Activated CD8-positive, alpha-beta memory T cell treated with anti-CD3 and anti-CD28 coated beads, Interleukin-2, amount 50 U/mL, for 4 hours (primary cell): ENCODE measurements at regions not wholly inside any gene's neighbourhood (a gene's known extent, or its start where the extent isn't known, plus 50 kb on each side); places are given as distances from the start of the nearest gene placed in this dataset.
A peak's percentile ranks its signal among the peaks of the same experiment; 100 is the strongest.
"Not testable (repeated sequence)": the region's sequence is repeated elsewhere in the genome, so short reads cannot be mapped to it uniquely, and the experiment has no call there.

Experiments
- DNase-seq: peaks from one replicate; pipeline ENCODE4 v3.0.0-alpha.2; 2020

DNA sequence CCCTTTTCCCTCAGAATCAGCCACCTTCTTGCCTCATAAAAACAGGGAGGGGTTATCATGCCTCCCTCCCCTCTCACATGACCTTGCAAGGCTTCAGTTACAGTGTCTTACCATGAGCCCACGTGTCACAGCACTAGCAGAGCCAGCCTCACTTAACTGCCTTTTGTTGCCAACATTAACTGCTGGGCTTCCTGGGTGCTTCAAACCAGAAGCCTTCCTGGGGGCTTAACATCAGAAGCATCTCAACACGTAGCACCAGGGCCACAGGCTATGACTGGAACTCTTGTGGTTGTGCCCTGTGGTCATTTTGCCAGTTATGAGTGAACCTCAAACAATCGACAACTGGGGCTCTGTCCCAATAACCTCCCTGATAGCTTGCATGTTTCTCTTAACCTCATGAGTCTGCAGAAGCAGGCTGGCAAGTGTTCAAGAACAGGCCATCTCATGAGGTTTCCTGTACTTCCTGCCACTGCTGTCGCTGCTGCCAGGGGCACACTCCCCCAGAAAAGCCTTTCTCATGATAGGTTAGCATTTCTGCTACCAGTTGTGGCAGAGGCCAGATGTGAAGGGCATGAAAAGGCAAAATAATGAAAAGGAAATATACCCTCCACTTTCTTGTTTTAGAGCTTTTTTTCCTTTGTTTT is 132.2 kb downstream of the GLUL start:
- DNase-seq = peak; percentile 32

DNA sequence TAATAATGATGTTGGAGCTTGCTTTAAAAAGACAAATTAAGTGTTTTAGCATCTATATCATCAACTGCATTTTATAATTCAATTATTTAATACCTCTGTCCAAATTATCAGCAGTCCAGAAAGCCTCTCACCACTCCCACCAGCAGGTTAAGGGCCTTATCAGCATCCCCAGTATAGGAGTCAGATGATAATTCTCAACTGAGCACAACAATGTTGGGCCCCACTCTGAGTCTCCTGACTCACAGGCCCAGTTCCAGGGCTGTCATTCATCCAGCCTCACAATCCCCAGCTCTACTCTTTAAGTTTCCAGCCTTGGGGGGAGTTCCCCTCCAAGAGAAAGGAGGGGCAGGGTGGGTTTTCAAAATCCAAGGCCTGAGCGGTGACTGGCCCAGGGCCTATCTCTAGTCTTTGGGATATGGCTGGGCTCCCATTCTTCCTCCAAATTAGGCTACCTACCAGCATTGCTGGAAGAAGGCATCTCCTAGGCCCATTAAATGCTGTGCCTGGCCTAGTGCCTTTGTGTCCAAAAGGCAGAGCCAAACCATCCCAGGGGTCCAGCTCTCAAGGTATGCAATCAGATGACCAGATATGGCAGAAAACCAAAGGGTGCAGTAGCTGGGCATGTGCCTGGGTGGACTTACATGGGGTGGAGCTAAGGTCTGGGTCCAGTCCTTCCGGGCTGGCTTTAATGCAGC is 134.1 kb downstream of the GLUL start:
- DNase-seq = no peak

DNA sequence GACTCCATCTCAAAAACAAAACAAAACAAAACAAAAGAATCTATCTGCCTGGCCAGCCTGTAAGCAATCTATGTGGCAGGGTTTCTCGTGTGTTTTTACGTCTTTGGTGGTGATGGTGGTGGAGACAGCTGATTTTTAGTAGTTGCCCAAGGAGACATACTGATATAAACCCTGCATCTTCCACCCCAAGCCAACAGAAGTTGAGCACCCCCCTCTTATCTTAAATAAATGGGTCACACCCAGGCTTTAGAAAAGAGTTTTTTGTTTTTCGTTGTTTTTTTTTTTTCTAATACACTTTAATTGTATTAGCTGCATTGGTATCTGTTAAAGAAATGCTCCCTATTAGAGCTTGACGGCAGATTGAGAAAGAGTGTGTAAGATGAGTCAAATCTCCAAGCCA is 134.7 kb downstream of the GLUL start:
- no peak for DNase-seq

DNA sequence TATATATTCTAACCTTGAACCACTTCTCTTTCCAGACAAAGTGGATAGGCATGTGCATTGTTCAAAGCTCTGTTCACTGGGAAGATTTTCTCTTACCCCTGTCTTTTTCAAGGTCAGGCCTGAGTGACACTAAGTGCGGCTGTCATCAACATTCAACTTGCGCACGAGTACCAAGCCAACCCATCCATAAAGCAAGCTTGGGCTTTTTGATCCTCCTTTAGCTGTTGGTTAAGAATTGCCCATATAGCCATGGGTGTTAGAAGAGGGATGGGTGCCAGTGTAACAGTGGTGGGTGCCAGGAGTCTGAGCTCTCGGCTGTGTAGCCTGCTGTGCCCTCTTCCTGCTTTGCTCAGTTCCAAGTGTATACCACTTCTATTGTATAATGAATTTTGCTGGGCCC is 136.1 kb downstream of the GLUL start:
- no peak for DNase-seq

DNA sequence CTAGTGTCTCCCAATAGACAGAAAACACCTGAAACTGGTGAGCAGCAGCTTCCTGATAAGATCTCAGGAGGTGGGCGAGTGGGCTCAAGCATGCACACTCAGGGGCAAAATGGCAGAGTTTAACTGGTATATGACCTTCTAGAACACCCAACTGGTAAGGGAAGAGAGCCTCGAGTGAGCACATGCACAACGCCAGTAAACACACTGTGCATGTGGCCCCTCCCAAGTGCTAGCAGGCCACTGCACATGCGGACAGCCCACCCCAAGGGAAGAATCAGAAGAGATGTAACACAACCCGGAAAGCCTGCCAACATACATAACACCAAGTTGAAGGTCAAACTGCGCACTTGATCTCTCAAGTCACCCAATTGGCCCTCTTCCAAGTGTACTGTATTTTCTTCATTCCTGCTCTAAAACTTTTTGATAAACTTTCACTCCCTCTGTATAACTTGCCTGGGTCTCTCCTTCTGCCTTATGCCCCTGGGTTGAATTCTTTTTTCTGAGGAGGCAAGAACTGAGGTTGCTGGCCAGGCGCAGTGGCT is 138.2 kb downstream of the GLUL start:
- no peak for DNase-seq

DNA sequence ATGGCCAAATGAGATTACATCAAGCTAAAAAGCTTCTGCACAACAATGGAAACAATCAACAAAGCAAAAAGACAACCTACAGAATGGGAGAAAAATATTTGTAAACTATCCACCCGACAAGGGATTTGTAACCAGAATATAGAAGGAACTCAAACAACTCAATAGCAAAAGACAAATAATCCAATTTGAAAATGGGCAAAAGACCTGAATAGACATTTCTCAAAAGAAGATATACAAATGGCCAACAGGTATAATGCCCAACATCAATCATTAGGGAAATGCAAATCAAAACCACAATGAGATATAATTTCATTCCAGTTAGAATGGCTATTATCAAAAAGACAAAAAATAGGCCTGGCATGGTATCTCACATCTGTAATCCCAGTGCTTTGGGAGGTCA is 140.0 kb downstream of the GLUL start:
- DNase-seq = no peak

DNA sequence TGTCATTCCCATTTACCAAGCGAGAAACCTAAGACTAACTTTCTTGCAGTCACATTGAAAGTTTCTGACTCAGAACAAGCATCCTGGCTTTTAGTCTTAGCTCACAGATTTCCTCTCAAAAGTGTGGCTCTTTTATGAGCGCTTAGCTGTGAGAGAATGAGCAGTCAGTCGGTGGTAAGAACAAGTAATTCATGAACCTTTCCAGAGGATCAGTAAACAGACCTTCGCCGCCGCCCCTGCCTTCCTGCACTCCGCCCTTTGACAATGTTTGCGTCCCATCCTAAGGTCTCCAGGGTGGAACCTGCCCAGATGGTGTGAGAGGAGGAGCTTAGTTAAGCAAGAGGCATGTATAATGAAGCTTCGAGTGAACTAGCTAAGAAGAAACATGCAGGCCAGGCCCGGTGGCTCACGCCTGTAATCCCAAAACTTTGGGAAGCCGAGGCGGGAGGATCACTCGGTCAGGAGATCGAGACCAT is 142.4 kb downstream of the GLUL start:
- DNase-seq = no peak

DNA sequence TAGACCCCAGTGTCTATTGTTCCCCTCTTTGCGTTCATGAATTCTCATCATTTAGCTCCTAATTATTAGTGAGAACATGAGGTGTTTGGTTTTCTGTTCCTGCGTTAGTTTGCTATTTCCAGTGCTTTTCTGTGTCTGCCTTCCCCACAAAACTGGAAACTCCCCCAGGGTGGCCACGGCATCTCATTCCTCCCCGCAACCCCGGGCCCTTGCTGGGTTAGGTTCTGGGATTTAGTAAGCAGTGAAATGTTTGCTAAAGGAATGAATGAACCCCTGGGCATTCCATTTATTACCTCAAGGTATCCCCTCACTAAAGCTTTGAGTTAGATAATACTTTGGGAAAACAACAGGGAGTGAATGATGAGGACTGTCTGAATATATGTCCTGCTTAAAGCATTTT is 142.9 kb downstream of the GLUL start:
- DNase-seq = no peak

DNA sequence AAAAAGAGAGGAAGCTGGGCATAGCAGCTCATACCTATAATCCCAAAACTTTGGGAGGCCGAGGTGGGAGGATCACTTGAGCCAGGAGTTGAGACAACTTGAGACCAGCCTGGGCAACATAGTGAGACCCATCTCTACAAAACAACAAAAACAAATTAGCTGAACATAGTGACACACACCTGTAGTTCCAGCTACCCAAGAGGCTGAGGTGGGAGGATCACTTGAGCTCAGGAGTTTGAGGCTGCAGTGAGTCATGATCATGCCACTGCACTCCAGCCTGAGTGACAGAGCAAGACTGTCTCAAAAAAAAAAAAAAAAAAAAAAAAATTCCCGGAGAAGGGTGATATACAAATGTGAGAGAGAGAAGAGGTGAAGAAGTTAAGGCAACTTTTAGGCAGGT is 143.8 kb downstream of the GLUL start:
- not testable (repeated sequence) for DNase-seq

DNA sequence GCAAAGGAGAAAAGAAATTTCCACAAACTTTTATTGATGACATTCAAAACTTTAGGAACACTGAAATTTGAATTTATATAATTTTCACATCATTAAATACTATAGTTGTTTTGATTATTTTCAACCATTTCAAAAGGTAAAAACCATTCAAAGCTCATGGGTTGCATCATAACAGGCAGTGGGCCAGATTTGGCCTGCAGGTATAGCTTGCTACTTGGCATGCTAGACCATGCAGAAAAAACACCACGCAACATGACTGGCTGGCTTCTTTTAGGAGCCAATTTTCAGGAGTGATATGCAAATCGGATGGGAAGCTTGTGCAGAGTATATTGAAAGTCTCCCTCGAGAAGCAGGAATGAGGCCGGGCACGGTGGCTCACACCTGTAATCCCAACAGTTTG is 144.8 kb downstream of the GLUL start:
- DNase-seq = no peak

DNA sequence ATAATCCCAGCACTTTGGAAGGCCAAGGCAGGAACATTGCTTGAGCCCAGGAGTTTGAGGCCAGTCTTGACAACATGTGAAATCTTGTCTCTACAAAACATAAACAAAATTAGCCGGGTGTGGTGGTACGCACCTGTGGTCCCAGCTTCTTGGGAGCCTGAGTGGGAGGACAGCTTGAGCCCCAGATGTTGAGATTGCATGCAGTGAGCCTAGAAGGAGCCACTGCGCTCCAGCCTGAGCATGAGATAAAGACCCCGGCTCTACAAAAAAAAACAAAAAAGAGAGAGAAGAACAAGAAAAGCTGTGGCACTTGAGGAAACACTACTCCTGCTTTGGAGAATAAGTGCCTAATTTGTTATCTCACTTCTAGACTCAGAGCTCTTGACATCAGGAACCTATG is 146.6 kb downstream of the GLUL start:
- DNase-seq = no peak

DNA sequence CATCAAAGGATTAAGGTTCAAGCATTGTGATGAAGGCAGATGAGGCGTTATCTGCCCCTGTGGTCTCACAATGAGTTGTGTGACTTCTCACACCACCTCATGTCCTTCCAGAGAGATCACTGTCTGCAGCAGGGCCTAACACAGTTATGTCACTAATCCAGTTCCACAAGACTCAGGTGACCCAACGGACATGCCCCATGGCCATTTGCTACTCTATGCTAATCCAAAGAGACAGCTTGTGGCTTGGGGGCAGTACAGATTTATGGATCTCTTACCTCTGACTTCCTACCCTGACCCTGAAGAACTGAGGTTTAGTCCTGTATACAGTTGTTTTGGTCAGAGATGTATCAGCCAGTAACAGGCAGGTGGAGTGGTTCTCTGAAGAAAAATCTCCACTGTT is 147.1 kb downstream of the GLUL start:
- DNase-seq = no peak

DNA sequence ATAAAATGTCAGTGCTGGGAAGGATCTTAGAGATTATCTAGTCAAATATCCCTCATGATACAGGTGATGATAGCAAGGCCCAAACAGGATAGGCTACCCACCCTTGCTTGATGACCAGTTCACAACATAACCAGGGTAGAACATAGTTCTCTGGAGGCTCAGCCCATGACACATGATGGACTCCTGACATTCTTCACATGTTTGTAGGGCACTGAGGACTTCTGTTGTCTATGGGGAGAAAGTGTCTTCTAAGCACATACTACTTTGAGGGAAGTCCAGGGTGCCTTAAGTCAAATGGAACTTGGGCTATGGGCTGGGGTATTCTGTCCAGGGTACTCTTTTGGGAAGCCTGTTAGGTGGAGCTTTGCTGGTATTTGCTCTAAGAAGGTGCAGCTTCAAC is 148.9 kb downstream of the GLUL start:
- DNase-seq = no peak

DNA sequence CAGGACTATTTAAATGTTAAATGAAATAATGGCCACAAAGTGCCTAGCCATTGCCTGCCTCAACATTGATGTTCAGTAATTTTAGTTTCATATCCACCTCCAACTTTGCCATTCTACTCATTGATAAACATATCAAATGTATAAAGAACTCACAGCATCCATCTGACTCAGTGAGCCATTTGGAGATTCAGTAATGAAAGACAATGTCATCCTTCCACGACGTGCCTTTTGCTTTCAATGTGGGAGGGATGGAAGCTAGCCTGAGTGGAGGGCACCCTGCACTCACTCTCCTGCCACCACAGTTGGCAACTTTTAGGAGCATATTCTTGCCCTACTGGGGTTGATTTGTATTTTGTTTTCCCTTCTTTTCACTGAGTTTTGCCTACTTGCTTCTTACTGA is 151.5 kb downstream of the GLUL start:
- no peak for DNase-seq

DNA sequence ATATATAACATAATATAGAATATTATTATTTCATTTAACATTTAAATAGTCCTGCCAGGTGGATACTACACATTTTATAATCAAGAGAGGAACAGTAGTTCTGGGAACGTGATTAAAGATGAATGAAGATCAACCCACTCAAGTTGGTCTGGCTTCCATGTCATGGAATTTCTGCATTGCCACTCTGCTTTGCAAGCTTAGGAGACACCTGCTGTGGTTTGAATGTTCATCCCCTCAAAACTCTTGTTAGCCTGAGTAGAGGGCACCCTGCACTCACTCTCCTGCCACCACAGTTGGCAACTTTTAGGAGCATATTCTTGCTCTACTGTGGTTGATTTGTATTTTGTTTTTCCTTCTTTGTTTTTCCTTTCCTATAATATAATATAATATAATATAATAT is 153.2 kb downstream of the GLUL start:
- DNase-seq = no peak

DNA sequence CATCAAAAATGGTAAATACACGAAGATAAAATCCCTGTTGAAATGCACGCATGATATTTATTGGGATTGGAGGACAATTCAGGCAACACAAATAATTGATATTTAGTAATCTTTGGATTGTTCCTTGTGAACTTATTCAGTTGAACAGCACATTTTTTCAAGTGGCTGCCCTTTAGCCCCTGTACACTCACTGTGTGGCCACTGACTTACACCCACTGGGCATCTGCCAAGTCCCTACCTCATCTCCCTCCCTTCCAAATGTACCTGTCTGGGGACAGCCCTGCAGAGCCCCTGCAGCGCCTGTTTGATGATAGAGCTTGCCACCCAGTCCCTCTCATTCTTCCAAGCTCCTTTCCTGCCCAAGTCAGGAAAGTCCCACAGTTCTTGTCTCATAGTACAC is 154.3 kb downstream of the GLUL start:
- no peak for DNase-seq

DNA sequence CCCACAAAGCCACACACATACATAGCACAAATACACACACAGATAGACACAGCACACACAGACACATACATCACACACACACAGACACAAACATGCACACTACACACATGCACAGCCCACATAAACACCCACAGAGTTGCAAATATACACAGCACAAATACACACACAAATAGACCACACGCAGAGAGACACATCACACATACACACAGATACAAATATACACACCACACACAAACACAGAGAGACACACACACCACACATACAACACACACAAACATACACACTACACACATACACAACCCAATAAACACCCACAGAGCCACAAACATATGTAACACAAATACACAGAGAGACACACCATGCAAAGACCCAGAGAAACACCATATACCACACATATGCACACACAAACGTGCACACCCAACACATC is 154.9 kb downstream of the GLUL start:
- no peak for DNase-seq

DNA sequence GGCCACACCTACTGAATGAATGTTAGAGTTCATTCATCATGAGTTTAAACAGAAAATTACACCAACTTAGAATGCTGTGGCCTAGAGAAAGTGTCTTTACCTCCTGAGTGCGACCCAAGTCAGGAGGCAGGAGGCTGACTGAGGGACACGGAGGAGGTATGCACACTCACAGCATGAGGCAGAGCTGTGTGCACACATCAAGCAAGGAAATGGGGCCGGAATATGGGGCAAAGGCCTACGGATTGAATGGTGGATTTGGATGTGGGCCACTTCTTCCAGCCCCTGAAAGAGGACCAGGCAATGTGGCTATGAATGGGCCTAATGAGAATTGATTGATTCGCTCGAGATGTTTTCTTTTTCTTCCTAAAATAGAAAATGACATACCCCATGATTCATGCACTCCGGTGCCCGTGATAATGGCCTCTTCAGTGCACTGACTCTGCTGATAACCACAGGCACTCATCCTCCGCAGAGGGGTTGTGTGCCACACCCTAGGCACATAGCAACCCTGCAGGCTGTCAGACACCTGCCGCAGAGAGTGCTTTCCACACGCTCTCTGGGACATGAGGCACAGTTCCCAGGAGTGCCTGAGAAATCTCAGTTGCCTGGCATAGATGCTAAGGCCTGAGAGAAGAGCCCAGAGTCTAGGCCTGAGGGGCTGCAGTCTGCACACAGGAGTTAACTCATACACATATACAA is 155.5 kb downstream of the GLUL start:
- DNase-seq = no peak

DNA sequence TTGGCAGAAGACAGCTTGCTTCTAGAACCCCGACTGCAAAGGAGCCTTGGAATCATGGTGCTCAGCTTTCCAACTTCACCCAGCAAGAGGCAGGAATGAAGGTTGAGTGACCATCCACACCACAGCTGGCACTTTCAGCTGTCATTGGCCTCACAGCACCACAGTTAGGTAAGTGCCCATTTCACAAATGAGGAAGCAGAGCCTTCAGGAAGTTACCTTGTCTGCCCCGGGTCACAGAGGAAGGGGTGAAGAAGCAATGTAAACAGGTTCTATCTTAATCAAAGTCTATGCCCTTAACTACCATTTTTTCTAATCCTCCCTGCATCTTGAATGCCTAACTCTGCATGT is 156.0 kb downstream of the GLUL start:
- DNase-seq = no peak

DNA sequence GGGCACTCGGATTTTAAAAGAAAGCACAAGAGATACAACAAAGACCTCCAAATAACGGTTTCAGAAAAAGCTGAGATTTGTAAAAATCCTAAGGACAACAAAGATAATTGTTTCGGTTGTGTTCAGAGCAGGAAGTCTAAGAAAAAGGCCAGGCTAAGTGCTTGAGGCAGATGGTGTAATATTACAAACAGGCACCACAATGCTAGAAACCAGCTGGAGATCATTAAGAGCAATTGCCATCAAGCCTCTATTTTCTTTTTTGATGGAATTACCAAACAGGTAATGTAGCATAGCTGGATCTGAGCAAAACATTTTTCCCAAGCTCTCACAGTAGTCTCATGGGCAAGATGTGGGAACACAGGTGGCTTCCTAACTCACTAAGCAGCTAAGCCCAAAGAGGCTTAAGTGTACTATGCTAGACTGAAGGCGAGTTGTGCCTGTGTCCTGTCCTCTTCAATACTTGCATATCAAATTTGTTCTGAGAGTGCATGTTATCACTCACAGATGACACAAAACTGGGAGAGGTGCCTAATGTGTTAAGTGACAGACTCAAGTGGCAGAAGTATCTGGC is 161.6 kb downstream of the GLUL start:
- no peak for DNase-seq

DNA sequence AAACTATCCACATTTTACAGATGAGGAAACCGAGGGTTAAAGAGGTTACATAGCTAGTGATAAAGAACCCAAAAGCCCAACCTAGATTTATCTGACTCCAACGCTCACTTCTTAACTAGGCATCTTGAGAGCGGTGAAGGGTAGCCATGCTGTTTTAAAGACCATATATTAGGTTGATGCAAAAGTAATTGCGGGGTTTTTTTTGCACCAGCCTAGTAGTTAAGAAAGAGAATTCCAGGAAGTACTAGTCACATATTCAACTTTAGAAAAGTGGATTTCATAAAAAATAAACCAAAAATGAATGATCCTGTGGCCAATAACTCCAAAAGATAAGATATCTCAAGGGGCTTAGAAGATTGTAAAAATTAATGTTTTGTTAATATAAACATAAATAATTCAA is 162.1 kb downstream of the GLUL start:
- DNase-seq = no peak

DNA sequence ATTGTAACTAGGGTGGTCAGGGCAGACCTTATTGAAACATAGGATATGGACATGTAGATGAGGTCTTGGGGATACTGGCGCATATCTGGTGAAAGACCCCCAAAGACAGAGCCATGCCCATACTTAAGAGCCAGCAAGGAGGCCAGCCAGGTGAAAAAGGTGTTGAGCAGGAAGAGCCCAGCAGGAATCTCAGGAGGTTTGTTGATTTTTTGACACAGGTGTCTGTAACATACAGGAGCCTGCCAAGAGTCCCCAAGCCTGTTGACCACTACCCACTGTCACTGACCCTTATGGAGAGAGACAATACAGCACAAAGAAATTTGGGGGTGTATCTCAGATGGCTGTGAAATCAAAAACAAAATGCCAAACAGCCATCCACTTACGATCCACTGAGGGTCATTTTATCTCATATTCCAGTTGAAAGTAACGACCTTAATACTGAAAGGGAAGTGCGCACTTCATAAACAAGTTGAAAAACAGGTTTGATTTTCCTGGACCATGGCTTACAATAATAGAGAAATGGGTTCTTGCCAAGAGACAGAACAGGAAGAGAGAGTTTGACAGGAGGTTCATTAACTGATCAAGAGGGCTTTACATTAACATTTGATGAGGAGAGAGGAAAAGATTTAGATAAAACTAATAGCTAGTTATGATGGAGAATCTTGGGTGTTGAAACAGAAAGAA is 163.6 kb downstream of the GLUL start:
- DNase-seq = no peak

DNA sequence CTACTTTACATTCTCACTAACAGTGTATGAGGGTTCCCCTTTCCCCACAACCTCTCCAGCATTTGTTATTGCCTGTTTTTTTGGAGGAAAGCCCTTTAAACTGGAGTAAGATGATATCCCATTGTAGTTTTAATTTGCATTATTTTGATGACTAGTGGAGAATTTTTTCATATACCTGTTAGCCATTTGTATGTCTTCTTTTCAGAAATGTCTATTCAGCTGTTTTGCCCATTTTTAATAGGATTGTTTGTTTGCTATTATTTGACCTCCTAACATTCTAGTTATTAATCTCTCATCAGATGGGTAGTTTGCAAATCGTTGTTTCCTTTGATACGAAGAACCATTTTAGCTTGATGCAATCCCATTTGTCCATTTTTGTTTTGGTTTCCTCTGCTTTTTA is 165.0 kb downstream of the GLUL start:
- no peak for DNase-seq
